Mucosa of stomach (tissue), 1 donor: ENCODE measurements at regions not wholly inside any gene's neighbourhood (a gene's known extent, or its start where the extent isn't known, plus 50 kb on each side); places are given as distances from the start of the nearest gene placed in this dataset.

Source experiments
- H3K27me3 ChIP-seq: one replicate; pipeline ENCODE4 v1.7.0; 2013; ENCODE audit warnings: mild to moderate bottlenecking, low read length; ENCODE audit not compliant: control insufficient read depth, insufficient read depth
- H3K36me3 ChIP-seq: one replicate; pipeline ENCODE4 v1.7.0; 2013; ENCODE audit warnings: low read length; ENCODE audit not compliant: control insufficient read depth, insufficient read depth
- H3K4me1 ChIP-seq: one replicate; pipeline ENCODE4 v1.7.0; 2013; ENCODE audit warnings: mild to moderate bottlenecking, low read length; ENCODE audit not compliant: control insufficient read depth, insufficient read depth
- H3K4me3 ChIP-seq: one replicate; pipeline ENCODE4 v1.7.0; 2013; ENCODE audit warnings: low read length
- H3K9ac ChIP-seq: one replicate; pipeline ENCODE4 v1.7.0; 2013; ENCODE audit warnings: mild to moderate bottlenecking, low read length, moderate library complexity
- H3K9me3 ChIP-seq: one replicate; pipeline ENCODE4 v1.7.0; 2013; ENCODE audit warnings: mild to moderate bottlenecking, low read length, moderate library complexity; ENCODE audit not compliant: control insufficient read depth
- donor health status: Pancreatic carcinoma.

DNA sequence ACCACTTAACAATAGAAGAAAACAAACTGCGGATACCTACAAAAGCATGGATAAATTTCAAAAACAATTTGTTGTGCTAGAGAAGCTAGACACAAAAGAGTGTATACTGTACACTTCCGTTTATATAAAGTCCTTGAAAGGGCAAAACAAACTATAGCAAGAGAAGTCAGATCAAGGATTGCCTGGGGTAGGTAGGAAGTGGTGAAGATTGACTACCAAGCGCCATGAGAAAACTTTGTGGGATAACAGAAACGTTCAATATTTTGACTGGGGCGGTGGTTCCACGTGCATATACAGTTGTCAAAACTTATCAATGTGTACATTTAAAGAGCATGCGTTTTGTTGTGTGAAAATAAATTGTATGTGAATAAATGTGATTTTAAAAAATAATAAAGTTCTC lies 55.6 kb upstream of the CCL2 start:
- Histone ChIP-seq H3K4me1 (no peaks in the 10 kb centered on the region), H3K4me3 (no peak overlapping the region), H3K9ac (no peak overlapping the region), H3K27me3 (peaks cover 4% of the 10 kb centered on the region), H3K36me3 (no peaks in the 10 kb centered on the region), H3K9me3 (no peaks in the 10 kb centered on the region)

DNA sequence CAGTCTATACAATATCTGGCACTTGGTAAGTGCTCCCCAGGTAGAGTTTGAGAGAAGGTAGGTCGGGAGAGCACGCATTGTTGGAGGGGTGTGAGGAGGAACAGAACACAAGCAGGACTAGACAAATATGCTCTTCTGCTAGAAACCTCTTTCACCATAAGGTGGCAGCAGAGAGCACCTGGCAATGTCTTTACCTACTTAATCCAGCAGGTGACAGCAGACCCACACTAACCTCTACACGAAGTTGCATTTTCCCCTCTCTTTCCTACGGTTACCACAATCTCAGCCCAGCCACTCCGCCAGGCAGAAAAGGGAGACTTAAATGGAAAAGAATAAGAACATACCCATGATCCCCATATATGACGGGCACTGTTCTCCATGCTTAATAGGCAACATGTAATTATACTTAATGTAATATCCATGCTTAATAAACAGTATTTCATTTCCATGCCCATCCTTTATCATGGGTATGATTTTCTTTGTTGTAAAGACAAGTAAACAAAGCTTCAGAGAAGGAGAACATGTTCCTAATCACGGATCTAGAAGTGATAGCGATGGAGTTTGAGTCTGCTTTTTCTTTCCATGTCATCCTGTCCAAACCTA lies 55.1 kb upstream of the CCL2 start:
- H3K9me3 ChIP-seq = no peaks in the 10 kb centered on the region
- no peaks in the 10 kb centered on the region for H3K4me1 ChIP-seq
- no peak overlapping the region for H3K9ac ChIP-seq
- H3K4me3 ChIP-seq = no peak overlapping the region
- H3K27me3 ChIP-seq = peaks cover 4% of the 10 kb centered on the region
- no peaks in the 10 kb centered on the region for H3K36me3 ChIP-seq

DNA sequence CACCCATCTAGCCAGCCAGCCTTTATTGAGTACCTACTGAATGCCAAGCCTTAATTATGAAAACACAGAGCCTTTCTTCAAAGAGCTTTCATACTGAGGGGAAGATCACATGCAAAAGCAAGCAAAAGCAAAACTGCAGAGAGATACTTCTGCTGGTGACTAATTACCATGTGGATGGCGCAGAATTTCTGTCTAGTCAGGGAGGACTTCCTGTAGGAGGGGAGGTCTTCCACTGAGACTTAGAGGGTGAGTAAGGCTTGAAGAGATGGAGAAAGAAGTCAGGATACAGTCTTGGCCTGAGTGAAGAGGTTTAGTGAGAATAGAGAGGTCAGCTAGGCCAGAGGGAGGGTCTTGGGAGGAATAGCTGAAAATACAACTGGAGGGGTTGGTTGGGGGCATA lies 53.9 kb upstream of the CCL2 start:
- H3K9ac ChIP-seq = no peak overlapping the region
- no peaks in the 10 kb centered on the region for H3K9me3 ChIP-seq
- peaks cover 4% of the 10 kb centered on the region for H3K27me3 ChIP-seq
- H3K4me1 ChIP-seq = no peaks in the 10 kb centered on the region
- H3K4me3 ChIP-seq = no peak overlapping the region
- H3K36me3 ChIP-seq = no peaks in the 10 kb centered on the region

DNA sequence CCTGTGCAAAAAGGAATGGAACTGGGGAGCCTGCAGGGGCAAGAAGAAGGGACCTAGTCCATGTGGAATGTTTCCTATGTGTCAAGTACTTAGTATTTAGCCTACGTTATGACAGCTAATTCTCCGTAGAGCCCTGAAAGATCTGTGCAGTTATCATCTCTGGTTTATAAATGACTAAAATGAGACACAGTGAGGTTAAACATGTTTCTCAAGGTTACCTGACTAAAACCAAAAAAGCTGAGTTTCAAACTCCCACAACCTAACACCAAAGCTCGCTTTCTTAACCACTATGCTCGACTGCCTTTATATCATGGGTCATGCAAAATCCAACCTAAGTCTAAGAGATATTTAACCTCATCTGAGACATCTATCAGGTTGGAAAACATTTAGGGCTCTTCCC lies 53.3 kb upstream of the CCL2 start:
- Histone ChIP-seq H3K9me3 (no peaks in the 10 kb centered on the region), H3K4me1 (no peaks in the 10 kb centered on the region), H3K4me3 (no peak overlapping the region), H3K36me3 (no peaks in the 10 kb centered on the region), H3K27me3 (peaks cover 4% of the 10 kb centered on the region), H3K9ac (no peak overlapping the region)

DNA sequence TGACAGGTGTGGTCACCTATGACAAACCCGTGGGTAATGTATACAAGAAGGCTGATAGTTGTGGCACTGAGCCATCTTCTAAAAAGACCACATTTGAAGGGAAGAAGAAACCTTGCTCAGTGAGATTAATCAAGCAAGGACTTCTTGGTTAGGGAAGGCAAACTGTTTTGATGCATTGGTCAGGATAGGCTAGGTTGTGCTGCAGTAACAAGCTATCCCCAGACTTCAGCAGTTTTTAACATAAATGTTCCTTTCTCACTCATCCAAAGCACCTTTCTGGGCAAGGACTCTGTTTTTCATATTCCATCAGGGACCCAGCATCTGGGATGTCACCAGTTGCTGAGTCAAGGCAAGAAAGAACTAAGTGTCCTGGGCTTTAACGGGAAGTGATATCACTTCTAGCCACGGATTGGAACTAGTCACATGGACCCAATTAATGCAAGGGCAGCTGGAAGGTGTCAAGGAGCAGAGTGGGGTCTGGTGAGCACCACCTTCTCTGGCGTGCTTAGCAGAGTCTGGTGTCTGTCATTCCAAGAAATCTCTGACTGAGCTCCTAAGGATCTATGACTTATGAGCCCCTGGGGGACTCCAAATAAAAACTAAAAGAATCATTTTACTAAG lies 52.0 kb upstream of the CCL2 start:
- no peak overlapping the region for H3K9ac ChIP-seq
- H3K36me3 ChIP-seq = no peaks in the 10 kb centered on the region
- no peak overlapping the region for H3K4me3 ChIP-seq
- no peaks in the 10 kb centered on the region for H3K9me3 ChIP-seq
- H3K4me1 ChIP-seq = no peaks in the 10 kb centered on the region
- H3K27me3 ChIP-seq = peaks cover 4% of the 10 kb centered on the region

DNA sequence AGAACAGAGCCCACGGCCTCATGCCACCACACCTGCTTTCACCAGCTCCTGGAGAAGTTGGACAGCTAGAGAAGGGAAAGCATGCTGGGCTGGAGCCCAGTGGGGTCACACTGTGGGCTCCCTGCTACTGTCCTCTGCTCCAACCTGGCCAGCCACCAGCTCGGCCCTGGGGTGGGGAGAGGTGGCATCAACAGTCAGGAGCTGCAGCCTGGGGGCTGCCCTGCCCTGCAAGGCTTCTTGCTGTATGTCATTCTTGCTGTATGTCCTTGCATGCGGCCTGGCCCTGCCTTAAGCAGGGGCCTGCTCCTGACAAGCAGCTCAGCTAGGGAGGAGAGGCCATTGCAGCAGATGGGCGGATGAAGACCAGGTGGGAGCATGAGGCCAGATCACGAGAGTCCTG lies 50.7 kb upstream of the CCL2 start:
- no peaks in the 10 kb centered on the region for H3K4me1 ChIP-seq
- no peaks in the 10 kb centered on the region for H3K9me3 ChIP-seq
- H3K4me3 ChIP-seq = no peak overlapping the region
- H3K36me3 ChIP-seq = no peaks in the 10 kb centered on the region
- no peak overlapping the region for H3K9ac ChIP-seq
- no peaks in the 10 kb centered on the region for H3K27me3 ChIP-seq
